ENCODE measurements at regions not wholly inside any gene's neighbourhood (a gene's known extent, or its start where the extent isn't known, plus 50 kb on each side); places are given as distances from the start of the nearest gene placed in this dataset.
A peak's percentile ranks its signal among the peaks of the same experiment; 100 is the strongest.
"Not testable (repeated sequence)": the region's sequence is repeated elsewhere in the genome, so short reads cannot be mapped to it uniquely, and the experiment has no call there.

GRCh38 chr21:36602735-36603134 is 96.2 kb upstream of the SIM2 start:
- DNase-seq: no peak

GRCh38 chr21:36603221-36603620 is 95.7 kb upstream of the SIM2 start:
- DNase-seq: no peak

GRCh38 chr21:36605426-36605825 is 93.5 kb upstream of the SIM2 start:
- DNase-seq: no peak

- DNase-seq: no peak
Observed at GRCh38 chr21:36606287-36606982, 92.5 kb upstream of the SIM2 start.

- no peak for DNase-seq
Observed at GRCh38 chr21:36606983-36607325, 92.0 kb upstream of the SIM2 start.

- DNase-seq: no peak
Observed at GRCh38 chr21:36608041-36608896, 90.6 kb upstream of the SIM2 start.

GRCh38 chr21:36608897-36609225 is 90.1 kb upstream of the SIM2 start:
- no peak for DNase-seq

GRCh38 chr21:36609654-36610053 is 89.3 kb upstream of the SIM2 start:
- no peak for DNase-seq

- no peak for DNase-seq
Observed at GRCh38 chr21:36610201-36610600, 88.7 kb upstream of the SIM2 start.

GRCh38 chr21:36610935-36611334 is 88.0 kb upstream of the SIM2 start:
- DNase-seq: no peak

- DNase-seq: no peak
Observed at GRCh38 chr21:36611379-36611778, 87.5 kb upstream of the SIM2 start.

- DNase-seq: no peak
Observed at GRCh38 chr21:36613059-36613458, 85.9 kb upstream of the SIM2 start.

GRCh38 chr21:36613554-36613953 is 85.4 kb upstream of the SIM2 start:
- DNase-seq: no peak

GRCh38 chr21:36615274-36615964 is 83.5 kb upstream of the SIM2 start:
- no peak for DNase-seq

GRCh38 chr21:36616773-36617172 is 82.1 kb upstream of the SIM2 start:
- DNase-seq: not testable (repeated sequence)

- DNase-seq: not testable (repeated sequence)
Observed at GRCh38 chr21:36621794-36622193, 77.1 kb upstream of the SIM2 start.

GRCh38 chr21:36624105-36624504 is 74.8 kb upstream of the SIM2 start:
- no peak for DNase-seq

GRCh38 chr21:36626791-36627190 is 72.1 kb upstream of the SIM2 start:
- DNase-seq: no peak

- DNase-seq: no peak
Observed at GRCh38 chr21:36627242-36627641, 71.7 kb upstream of the SIM2 start.

- no peak for DNase-seq
Observed at GRCh38 chr21:36628106-36628505, 70.8 kb upstream of the SIM2 start.

- DNase-seq: no peak
Observed at GRCh38 chr21:36628761-36629460, 70.0 kb upstream of the SIM2 start.

- peak; percentile 69 for DNase-seq
Observed at GRCh38 chr21:36630485-36631206, 68.3 kb upstream of the SIM2 start.

GRCh38 chr21:36636016-36636415 is 62.9 kb upstream of the SIM2 start:
- peak; percentile 62 for DNase-seq

All from suppressor macrophage treated with lipopolysaccharide for 4 hours (primary cell).